Mammary epithelial cell (primary cell): ENCODE measurements at regions not wholly inside any gene's neighbourhood (a gene's known extent, or its start where the extent isn't known, plus 50 kb on each side); places are given as distances from the start of the nearest gene placed in this dataset.
"Not testable (repeated sequence)": the region's sequence is repeated elsewhere in the genome, so short reads cannot be mapped to it uniquely, and the experiment has no call there.

ENCODE experiments used
- EZH2 ChIP-seq: IDR thresholded peaks from 2 replicates; pipeline ENCODE4 v1.6.1; 2012; ENCODE audit warnings: low read length, inconsistent platforms, borderline replicate concordance
- TF ChIP-seq, protein P1 (sequence below), 2 donors: IDR thresholded peaks in 1 of 2; conservative IDR thresholded peaks in 1 of 2; 2 replicates each; pipeline ENCODE4 v1.5.1; 2011 to 2012; ENCODE audit warnings: inconsistent platforms in 2 of 2, low read length in 2 of 2, mild to moderate bottlenecking in 2 of 2, control low read depth in 1 of 2, low read depth in 1 of 2; ENCODE audit not compliant: insufficient read depth in 1 of 2; ENCODE audit errors: extremely low read depth in 1 of 2

DNA sequence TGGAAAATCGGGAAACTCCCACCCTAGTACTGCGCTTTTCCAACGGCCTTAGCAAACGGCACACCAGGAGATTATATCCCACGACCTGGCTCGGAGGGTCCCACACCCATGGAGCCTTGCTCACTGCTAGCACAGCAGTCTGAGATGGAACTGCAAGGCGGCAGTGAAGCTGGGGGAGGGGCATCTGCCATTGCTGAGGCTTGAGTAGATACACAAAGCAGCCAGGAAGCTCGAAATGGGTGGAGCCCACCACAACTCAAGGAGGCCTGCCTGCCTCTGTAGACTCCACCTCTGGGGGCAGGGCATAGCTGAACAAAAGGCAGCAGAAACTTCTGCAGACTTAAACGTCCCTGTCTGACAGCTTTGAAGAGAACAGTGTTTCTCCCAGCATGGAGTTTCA lies 77.8 kb upstream of the SMIM31 start:
- TF ChIP-seq, protein P1, sequence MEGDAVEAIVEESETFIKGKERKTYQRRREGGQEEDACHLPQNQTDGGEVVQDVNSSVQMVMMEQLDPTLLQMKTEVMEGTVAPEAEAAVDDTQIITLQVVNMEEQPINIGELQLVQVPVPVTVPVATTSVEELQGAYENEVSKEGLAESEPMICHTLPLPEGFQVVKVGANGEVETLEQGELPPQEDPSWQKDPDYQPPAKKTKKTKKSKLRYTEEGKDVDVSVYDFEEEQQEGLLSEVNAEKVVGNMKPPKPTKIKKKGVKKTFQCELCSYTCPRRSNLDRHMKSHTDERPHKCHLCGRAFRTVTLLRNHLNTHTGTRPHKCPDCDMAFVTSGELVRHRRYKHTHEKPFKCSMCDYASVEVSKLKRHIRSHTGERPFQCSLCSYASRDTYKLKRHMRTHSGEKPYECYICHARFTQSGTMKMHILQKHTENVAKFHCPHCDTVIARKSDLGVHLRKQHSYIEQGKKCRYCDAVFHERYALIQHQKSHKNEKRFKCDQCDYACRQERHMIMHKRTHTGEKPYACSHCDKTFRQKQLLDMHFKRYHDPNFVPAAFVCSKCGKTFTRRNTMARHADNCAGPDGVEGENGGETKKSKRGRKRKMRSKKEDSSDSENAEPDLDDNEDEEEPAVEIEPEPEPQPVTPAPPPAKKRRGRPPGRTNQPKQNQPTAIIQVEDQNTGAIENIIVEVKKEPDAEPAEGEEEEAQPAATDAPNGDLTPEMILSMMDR (conservative IDR thresholded peaks at IDR 0.05 in 1 of 2, IDR thresholded peaks at IDR 0.05 in 1 of 2; ENCODE audit: extremely low read depth in 1 of 2, insufficient read depth in 1 of 2, low read depth in 1 of 2, low read length in 2 of 2): not testable (repeated sequence)
- TF ChIP-seq EZH2: not testable (repeated sequence)
